NCI-H2171 treated with DMSO at 0.1 percent for 48 hours (cell line): ENCODE measurements at regions not wholly inside any gene's neighbourhood (a gene's known extent, or its start where the extent isn't known, plus 50 kb on each side); places are given as distances from the start of the nearest gene placed in this dataset.
A peak's percentile ranks its signal among the peaks of the same experiment; 100 is the strongest.

Source experiments
- DNase-seq: peaks from one replicate; lab custom pipeline; 2025; lab: John Stamatoyannopoulos, UW

GRCh38 chr7:106606120-106606519, 54.8 kb downstream of the CCDC71L start:
- no peak for DNase-seq

GRCh38 chr7:106604971-106605370, 56.0 kb downstream of the CCDC71L start:
- no peak for DNase-seq

- no peak for DNase-seq
Measured at GRCh38 chr7:106604303-106604924, 56.5 kb downstream of the CCDC71L start.

- no peak for DNase-seq
Measured at GRCh38 chr7:106603346-106603745, 57.6 kb downstream of the CCDC71L start.

- no peak for DNase-seq
Measured at GRCh38 chr7:106602062-106602461, 58.9 kb downstream of the CCDC71L start.

GRCh38 chr7:106600569-106601373, 60.2 kb downstream of the CCDC71L start:
- no peak for DNase-seq

- DNase-seq, result peak; percentile 55
Measured at GRCh38 chr7:106599343-106599698, 61.6 kb downstream of the CCDC71L start.

- DNase-seq, result peak; percentile 93
Measured at GRCh38 chr7:106598663-106599342, 62.2 kb downstream of the CCDC71L start.

GRCh38 chr7:106597751-106598546, 63.0 kb downstream of the CCDC71L start:
- no peak for DNase-seq

- no peak for DNase-seq
Measured at GRCh38 chr7:106597014-106597413, 63.9 kb downstream of the CCDC71L start.

- DNase-seq, result no peak
Measured at GRCh38 chr7:106595922-106596321, 65.0 kb downstream of the CCDC71L start.

GRCh38 chr7:106593028-106593417, 67.9 kb downstream of the CCDC71L start:
- DNase-seq, result no peak

- no peak for DNase-seq
Measured at GRCh38 chr7:106592282-106593027, 68.5 kb downstream of the CCDC71L start.

GRCh38 chr7:106591146-106591545, 69.8 kb downstream of the CCDC71L start:
- DNase-seq, result no peak

- DNase-seq, result no peak
Measured at GRCh38 chr7:106590209-106590816, 70.6 kb downstream of the CCDC71L start.

GRCh38 chr7:106589198-106589879, 71.6 kb downstream of the CCDC71L start:
- DNase-seq, result no peak

GRCh38 chr7:106588422-106589197, 72.3 kb downstream of the CCDC71L start:
- DNase-seq, result no peak

- DNase-seq, result no peak
Measured at GRCh38 chr7:106584914-106585759, 75.8 kb downstream of the CCDC71L start.
